BJ (cell line): ENCODE measurements at regions not wholly inside any gene's neighbourhood (a gene's known extent, or its start where the extent isn't known, plus 50 kb on each side); places are given as distances from the start of the nearest gene placed in this dataset.

Source experiments
- CTCF ChIA-PET: fragments of 350-600 bp; formaldehyde crosslinking; extraction: SDS; loops from one replicate; lab custom pipeline; 2021; ENCODE audit warnings: antibody characterized with exemption, inconsistent platforms; lab: Yijun Ruan, JAX
- POLR2A ChIA-PET: fragments of 300-600 bp; sonication (Branson Sonifier 250); formaldehyde crosslinking; extraction: SDS; loops from one replicate; lab custom pipeline; 2021; ENCODE audit warnings: antibody characterized with exemption; lab: Charles Lee
- DNase-seq: peaks from one replicate; pipeline ENCODE4 v3.0.0-alpha.2; 2011; ENCODE audit warnings: low read depth
- H3K27me3 ChIP-seq: 2 replicates; pipeline ENCODE4 v1.6.0; 2011; ENCODE audit warnings: low read length; ENCODE audit not compliant: control insufficient read depth, insufficient read depth
- H3K36me3 ChIP-seq: 2 replicates; pipeline ENCODE4 v1.5.1; 2011; ENCODE audit warnings: low read length; ENCODE audit not compliant: control insufficient read depth, insufficient read depth
- H3K4me3 ChIP-seq: 2 replicates; pipeline ENCODE4 v1.5.1; 2011; ENCODE audit warnings: low read depth, mild to moderate bottlenecking, control low read depth, low read length
- CTCF ChIP-seq: IDR thresholded peaks from 2 replicates; pipeline ENCODE4 v1.5.1; 2011; ENCODE audit warnings: low read depth, mild to moderate bottlenecking, control low read depth, inconsistent platforms, low read length, moderate library complexity; ENCODE audit not compliant: insufficient read depth

- ChIA-PET POLR2A (no interaction called here), CTCF (no interaction called here)
- DNase-seq = no peak
- TF ChIP-seq CTCF = no peak
- H3K27me3 ChIP-seq = no peaks in the 10 kb centered on the region
- H3K4me3 ChIP-seq = no peak overlapping the region
- H3K36me3 ChIP-seq = no peaks in the 10 kb centered on the region
These were observed 488.5 kb downstream of the QKI start for GRCh38 chr6:163902993-163903392.

GRCh38 chr6:163901681-163902080 is 487.2 kb downstream of the QKI start:
- H3K27me3 ChIP-seq = no peaks in the 10 kb centered on the region
- no peak for DNase-seq
- CTCF ChIA-PET = interaction anchor here (0.6 kb wide), 1 partner anchor 832 kb away, joined by 3 read pairs; no protein-coding TSS in a partner anchor

GRCh38 chr6:163900570-163900969 is 486.1 kb downstream of the QKI start:
- Histone ChIP-seq H3K27me3 (no peaks in the 10 kb centered on the region), H3K4me3 (no peak overlapping the region), H3K36me3 (no peaks in the 10 kb centered on the region)
- no peak for TF ChIP-seq CTCF
- POLR2A ChIA-PET = no interaction called here
- CTCF ChIA-PET = interaction anchor here (0.7 kb wide), 1 partner anchor 334 kb away, joined by 3 read pairs; no protein-coding TSS in a partner anchor
- no peak for DNase-seq

More at GRCh38 chr6:163901681-163902080, 487.2 kb downstream of the QKI start:
- Histone ChIP-seq H3K36me3 (no peaks in the 10 kb centered on the region), H3K4me3 (no peak overlapping the region)
- TF ChIP-seq CTCF = no peak
- POLR2A ChIA-PET = no interaction called here

GRCh38 chr6:163897669-163898068 is 483.2 kb downstream of the QKI start:
- no peaks in the 10 kb centered on the region for H3K36me3 ChIP-seq
- ChIA-PET POLR2A (no interaction called here), CTCF (interaction anchor here (0.9 kb wide), 1 partner anchor 281 kb away, joined by 3 read pairs; no protein-coding TSS in a partner anchor)
- no peak for TF ChIP-seq CTCF
- DNase-seq = no peak
- no peaks in the 10 kb centered on the region for H3K27me3 ChIP-seq
- no peak overlapping the region for H3K4me3 ChIP-seq

- TF ChIP-seq CTCF = no peak
- Histone ChIP-seq H3K27me3 (no peaks in the 10 kb centered on the region), H3K4me3 (no peak overlapping the region), H3K36me3 (no peaks in the 10 kb centered on the region)
- ChIA-PET CTCF (interaction anchor here (0.9 kb wide), 1 partner anchor 281 kb away, joined by 3 read pairs; no protein-coding TSS in a partner anchor), POLR2A (interaction anchor here (0.5 kb wide), 1 partner anchor 471 kb away, joined by 15 read pairs; no protein-coding TSS in a partner anchor)
- peak; percentile 8 for DNase-seq
These were observed 482.5 kb downstream of the QKI start for GRCh38 chr6:163897030-163897429.
